ENCODE measurements at regions not wholly inside any gene's neighbourhood (a gene's known extent, or its start where the extent isn't known, plus 50 kb on each side); places are given as distances from the start of the nearest gene placed in this dataset.

DNA sequence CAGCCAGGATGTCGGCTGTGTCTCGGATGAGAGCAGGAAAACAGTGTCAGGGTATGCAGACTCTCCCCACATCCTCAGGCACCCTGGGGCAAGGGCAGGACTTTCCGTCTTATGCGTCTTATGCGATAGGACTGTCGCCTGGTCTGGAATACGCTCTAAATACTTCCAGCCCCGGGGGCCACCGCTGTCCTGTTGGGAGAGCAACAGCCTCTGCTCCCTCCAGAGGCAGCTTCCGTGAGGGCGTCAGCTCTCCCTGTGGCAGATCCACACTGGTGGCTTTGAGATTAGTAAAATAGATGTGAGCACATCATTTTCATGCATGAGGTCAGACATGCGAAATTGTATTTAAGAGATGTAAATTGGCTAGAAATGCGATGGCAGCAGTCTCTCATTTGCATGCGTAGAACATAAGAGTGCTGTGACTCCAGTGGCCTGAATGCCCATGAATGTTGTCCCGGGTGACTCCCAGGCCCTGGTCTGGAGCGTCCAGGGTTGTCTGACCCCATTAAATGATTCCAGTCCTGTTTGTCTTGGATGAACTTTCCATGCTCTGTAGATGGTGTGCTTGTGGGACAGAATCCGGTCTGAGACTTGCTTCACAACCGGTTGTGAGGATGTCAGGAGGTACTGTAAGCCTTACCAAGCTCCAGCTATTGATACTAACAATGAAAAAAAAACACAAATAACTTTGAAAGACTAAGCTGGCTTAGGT lies 228.2 kb downstream of the SYK start:
- no peak overlapping the region for H3K4me3 Mint-ChIP-seq
- H3K27ac Mint-ChIP-seq, result no peak overlapping the region
- Histone ChIP-seq H3K27ac (ENCODE audit: low read length) (no peak overlapping the region), H3K36me3 (ENCODE audit: control insufficient read depth, insufficient read depth, low read length) (no peaks in the 10 kb centered on the region), H3K9me3 (ENCODE audit: control insufficient read depth, insufficient read depth, low read length) (no peaks in the 10 kb centered on the region), H3K27me3 (ENCODE audit: control insufficient read depth, insufficient read depth, low read length) (no peaks in the 10 kb centered on the region), H3K4me1 (ENCODE audit: control insufficient read depth, insufficient read depth, low read length) (no peaks in the 10 kb centered on the region), H3K4me3 (ENCODE audit: low read length) (no peak overlapping the region)
- WGBS (ENCODE audit: insufficient coverage), result 93% methylated on average over 18 of the region's 18 CpGs
- ATAC-seq, result no peak
- intact Hi-C loops (cut with micrococcal nuclease), result no loop called here
- DNase-seq, result no peak
- H3K36me3 Mint-ChIP-seq, result no peaks in the 10 kb centered on the region
- no peaks in the 10 kb centered on the region for H3K9me3 Mint-ChIP-seq
- H3K27me3 Mint-ChIP-seq (ENCODE audit: low read depth in 2 of 2), result peaks cover 7 to 8% of the 10 kb centered on the region in 2 donors
- H3K4me1 Mint-ChIP-seq, result no peaks in the 10 kb centered on the region
- TF ChIP-seq, protein P1, sequence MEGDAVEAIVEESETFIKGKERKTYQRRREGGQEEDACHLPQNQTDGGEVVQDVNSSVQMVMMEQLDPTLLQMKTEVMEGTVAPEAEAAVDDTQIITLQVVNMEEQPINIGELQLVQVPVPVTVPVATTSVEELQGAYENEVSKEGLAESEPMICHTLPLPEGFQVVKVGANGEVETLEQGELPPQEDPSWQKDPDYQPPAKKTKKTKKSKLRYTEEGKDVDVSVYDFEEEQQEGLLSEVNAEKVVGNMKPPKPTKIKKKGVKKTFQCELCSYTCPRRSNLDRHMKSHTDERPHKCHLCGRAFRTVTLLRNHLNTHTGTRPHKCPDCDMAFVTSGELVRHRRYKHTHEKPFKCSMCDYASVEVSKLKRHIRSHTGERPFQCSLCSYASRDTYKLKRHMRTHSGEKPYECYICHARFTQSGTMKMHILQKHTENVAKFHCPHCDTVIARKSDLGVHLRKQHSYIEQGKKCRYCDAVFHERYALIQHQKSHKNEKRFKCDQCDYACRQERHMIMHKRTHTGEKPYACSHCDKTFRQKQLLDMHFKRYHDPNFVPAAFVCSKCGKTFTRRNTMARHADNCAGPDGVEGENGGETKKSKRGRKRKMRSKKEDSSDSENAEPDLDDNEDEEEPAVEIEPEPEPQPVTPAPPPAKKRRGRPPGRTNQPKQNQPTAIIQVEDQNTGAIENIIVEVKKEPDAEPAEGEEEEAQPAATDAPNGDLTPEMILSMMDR (IDR thresholded peaks at IDR 0.05), result no peak

DNA sequence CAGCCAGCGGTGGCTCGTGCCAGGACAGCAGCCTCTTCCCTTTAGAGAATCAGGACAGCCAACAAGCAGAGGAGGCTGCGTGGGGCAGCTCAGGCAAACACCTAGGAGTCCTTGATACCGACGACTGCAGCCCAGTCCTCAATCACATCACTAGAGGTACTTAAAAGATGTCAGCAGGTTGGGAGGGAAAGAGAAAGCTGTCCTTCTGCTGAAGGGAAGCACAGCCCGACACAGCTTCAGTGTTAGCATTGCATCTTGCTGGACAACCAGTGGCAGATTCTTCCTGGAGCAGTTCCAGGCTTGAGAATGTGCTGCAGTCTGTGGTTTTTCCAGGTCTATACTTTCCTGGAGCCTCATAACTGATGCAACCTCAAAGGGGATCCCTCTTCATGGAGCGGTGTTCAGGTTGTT lies 230.5 kb downstream of the SYK start:
- intact Hi-C loops (cut with micrococcal nuclease), result no loop called here
- 92% methylated on average over 7 of the region's 7 CpGs for WGBS (ENCODE audit: insufficient coverage)
- TF ChIP-seq, protein P1 (IDR thresholded peaks at IDR 0.05), result no peak
- Histone ChIP-seq H3K36me3 (ENCODE audit: control insufficient read depth, insufficient read depth, low read length) (no peaks in the 10 kb centered on the region), H3K4me1 (ENCODE audit: control insufficient read depth, insufficient read depth, low read length) (peaks cover 5% of the 10 kb centered on the region), H3K9me3 (ENCODE audit: control insufficient read depth, insufficient read depth, low read length) (no peaks in the 10 kb centered on the region), H3K27me3 (ENCODE audit: control insufficient read depth, insufficient read depth, low read length) (no peaks in the 10 kb centered on the region), H3K4me3 (ENCODE audit: low read length) (no peak overlapping the region), H3K27ac (ENCODE audit: low read length) (no peak overlapping the region)
- Mint-ChIP-seq H3K36me3 (no peaks in the 10 kb centered on the region), H3K4me1 (peaks cover 9 to 10% of the 10 kb centered on the region in 2 donors), H3K27ac (no peak overlapping the region), H3K27me3 (ENCODE audit: low read depth in 2 of 2) (peaks cover 0 to 7% of the 10 kb centered on the region in 2 donors), H3K4me3 (no peak overlapping the region), H3K9me3 (no peaks in the 10 kb centered on the region)
- DNase-seq, result no peak
- ATAC-seq, result no peak

DNA sequence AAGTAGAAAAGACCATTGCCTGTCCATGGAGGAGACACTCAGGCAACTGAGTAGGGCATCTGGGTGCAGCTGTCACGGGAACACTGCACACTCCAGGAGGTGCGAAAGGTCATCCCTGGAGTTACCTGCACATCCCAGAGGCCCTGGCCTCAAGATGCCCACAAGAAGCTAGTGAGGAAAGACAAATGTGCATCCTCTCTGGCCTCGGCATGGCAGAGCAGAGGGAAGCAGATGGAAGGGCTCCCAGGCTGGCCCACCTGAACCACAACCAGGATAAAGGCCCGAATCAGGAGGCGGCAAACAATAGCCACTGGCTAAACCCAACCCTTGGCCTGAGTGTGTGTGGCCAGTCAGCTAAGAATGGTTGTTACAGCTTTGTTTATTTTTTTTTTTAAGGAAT lies 231.7 kb downstream of the SYK start:
- whole genome bisulfite sequencing (ENCODE audit: insufficient coverage), result 94% methylated on average over 5 of the region's 5 CpGs
- Mint-ChIP-seq H3K4me1 (peaks cover 17 to 19% of the 10 kb centered on the region in 2 donors), H3K27ac (no peak overlapping the region), H3K4me3 (no peak overlapping the region), H3K9me3 (no peaks in the 10 kb centered on the region), H3K27me3 (ENCODE audit: low read depth in 2 of 2) (peaks cover 0 to 9% of the 10 kb centered on the region in 2 donors), H3K36me3 (no peaks in the 10 kb centered on the region)
- no peak overlapping the region for H3K4me3 ChIP-seq (ENCODE audit: low read length)
- H3K9me3 ChIP-seq (ENCODE audit: control insufficient read depth, insufficient read depth, low read length), result no peaks in the 10 kb centered on the region
- intact Hi-C loops (cut with micrococcal nuclease), result no loop called here
- peaks cover 11% of the 10 kb centered on the region for H3K4me1 ChIP-seq (ENCODE audit: control insufficient read depth, insufficient read depth, low read length)
- no peaks in the 10 kb centered on the region for H3K27me3 ChIP-seq (ENCODE audit: control insufficient read depth, insufficient read depth, low read length)
- DNase-seq, result no peak
- ATAC-seq, result no peak
- H3K27ac ChIP-seq (ENCODE audit: low read length), result no peak overlapping the region
- no peaks in the 10 kb centered on the region for H3K36me3 ChIP-seq (ENCODE audit: control insufficient read depth, insufficient read depth, low read length)
- TF ChIP-seq, protein P1 (IDR thresholded peaks at IDR 0.05), result no peak

DNA sequence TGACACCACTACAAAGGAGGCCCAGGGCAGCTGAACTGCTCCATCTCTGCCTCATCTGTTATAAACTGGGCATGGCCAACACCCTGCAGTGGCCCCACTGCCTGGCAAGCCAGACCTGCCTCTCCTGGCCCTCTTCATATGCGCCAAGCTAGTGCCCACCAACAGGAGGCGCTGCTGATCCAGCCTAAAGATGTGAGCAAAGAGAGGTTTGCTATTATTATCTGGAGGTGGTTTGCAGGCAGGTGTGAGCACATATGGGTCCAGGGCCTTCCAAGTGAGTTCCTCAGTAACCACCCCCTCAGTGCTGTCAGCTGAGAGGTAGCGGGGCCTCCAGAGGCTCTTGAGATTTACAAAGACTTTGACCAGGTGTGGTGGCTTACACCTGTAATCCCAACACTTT lies 232.2 kb downstream of the SYK start:
- H3K4me1 ChIP-seq (ENCODE audit: control insufficient read depth, insufficient read depth, low read length), result peaks cover 11% of the 10 kb centered on the region

More for the DNA sequence above, 232.2 kb downstream of the SYK start:
- peaks cover 0 to 9% of the 10 kb centered on the region in 2 donors for H3K27me3 Mint-ChIP-seq (ENCODE audit: low read depth in 2 of 2)
- peaks cover 17 to 24% of the 10 kb centered on the region in 2 donors for H3K4me1 Mint-ChIP-seq
- no peak for ATAC-seq
- H3K9me3 Mint-ChIP-seq, result no peaks in the 10 kb centered on the region
- no peaks in the 10 kb centered on the region for H3K36me3 Mint-ChIP-seq
- intact Hi-C loops (cut with micrococcal nuclease), result no loop called here
- H3K27me3 ChIP-seq (ENCODE audit: control insufficient read depth, insufficient read depth, low read length), result no peaks in the 10 kb centered on the region
- no peak overlapping the region for H3K4me3 Mint-ChIP-seq
- no peak overlapping the region for H3K27ac Mint-ChIP-seq
- no peak overlapping the region for H3K27ac ChIP-seq (ENCODE audit: low read length)
- H3K36me3 ChIP-seq (ENCODE audit: control insufficient read depth, insufficient read depth, low read length), result no peaks in the 10 kb centered on the region
- TF ChIP-seq, protein P1 (IDR thresholded peaks at IDR 0.05), result no peak
- peak in 1 of 2 donors; percentile 77 for DNase-seq
- H3K9me3 ChIP-seq (ENCODE audit: control insufficient read depth, insufficient read depth, low read length), result no peaks in the 10 kb centered on the region
- H3K4me3 ChIP-seq (ENCODE audit: low read length), result no peak overlapping the region
- WGBS (ENCODE audit: insufficient coverage), result 90% methylated on average over 3 of the region's 3 CpGs
